Tibial nerve (tissue), 4 donors: ENCODE measurements at regions not wholly inside any gene's neighbourhood (a gene's known extent, or its start where the extent isn't known, plus 50 kb on each side); places are given as distances from the start of the nearest gene placed in this dataset.

ENCODE experiments used
- DNase-seq, 2 donors: peaks; one replicate each; pipeline ENCODE4 v3.0.0-alpha.2; 2019; ENCODE audit warnings: low spot score in 2 of 2
- H3K27ac ChIP-seq, 4 donors: fragments of 200-600 bp; sonication (generic) in 3 of 4; one replicate each; pipeline ENCODE4 v1.5.1; 2017 to 2019; ENCODE audit warnings: mild to moderate bottlenecking in 1 of 4
- H3K27me3 ChIP-seq, 2 donors: fragments of 200-600 bp; sonication (generic) in 1 of 2; one replicate each; pipeline versions ENCODE4 v1.5.1 to v1.6.0; 2017 to 2019
- H3K36me3 ChIP-seq, 3 donors: fragments of 200-600 bp; sonication (generic); one replicate each; pipeline ENCODE4 v1.5.1; 2018 to 2019
- H3K4me1 ChIP-seq, 4 donors: fragments of 200-600 bp; sonication (generic) in 3 of 4; one replicate each; pipeline ENCODE4 v1.5.1; 2017 to 2019
- H3K4me3 ChIP-seq, 4 donors: fragments of 200-600 bp; sonication (generic) in 3 of 4; one replicate each; pipeline ENCODE4 v1.5.1; 2017 to 2019; ENCODE audit warnings: mild to moderate bottlenecking in 1 of 4, moderate library complexity in 1 of 4
- H3K9me3 ChIP-seq, 4 donors: fragments of 200-600 bp; sonication (generic) in 3 of 4; one replicate each; pipeline ENCODE4 v1.5.1; 2017 to 2019
- CTCF ChIP-seq, 5 experiments: fragments of 200-600 bp in 3 of 5; fragments of 450-650 bp in 2 of 5; sonication (generic) in 3 of 5; IDR thresholded peaks; one replicate each; pipeline ENCODE4 v1.5.1; 2016 to 2019; ENCODE audit warnings: antibody characterized with exemption in 5 of 5, mild to moderate bottlenecking in 3 of 5, moderate library complexity in 2 of 5
- EP300 ChIP-seq, 2 donors: sonication (generic); formaldehyde crosslinking; IDR thresholded peaks; one replicate each; pipeline ENCODE4 v1.6.1; 2017; ENCODE audit warnings: antibody characterized with exemption in 2 of 2, mild to moderate bottlenecking in 1 of 2
- POLR2A ChIP-seq, 2 donors: fragments of 450-650 bp; IDR thresholded peaks; one replicate each; pipeline ENCODE4 v1.6.1; 2017; ENCODE audit warnings: antibody characterized with exemption in 2 of 2, mild to moderate bottlenecking in 2 of 2, moderate library complexity in 2 of 2
- WGBS, 2 donors: methylation state at CpG; one replicate each; pipeline ENCODE4 v1.1.5; 2018; 5-methylcytosine and 5-hydroxymethylcytosine counted together

- no peak for TF ChIP-seq POLR2A (IDR thresholded peaks at IDR 0.05)
- no peak for TF ChIP-seq EP300 (IDR thresholded peaks at IDR 0.05)
- no peak for TF ChIP-seq CTCF (IDR thresholded peaks at IDR 0.05)
- no peaks in the 10 kb centered on the region for H3K36me3 ChIP-seq
- H3K27me3 ChIP-seq = no peaks in the 10 kb centered on the region
- H3K9me3 ChIP-seq = no peaks in the 10 kb centered on the region
- H3K4me3 ChIP-seq = no peak overlapping the region
- H3K27ac ChIP-seq = no peak overlapping the region
- WGBS, 2 donors = 77 to 80% methylated on average over 4 of the region's 4 CpGs
- DNase-seq = no peak
- H3K4me1 ChIP-seq = peaks cover 0 to 13% (median 0%) of the 10 kb centered on the region in 4 donors
Measured at GRCh38 chr10:21076381-21076780, 179.3 kb upstream of the NEBL start.

- Histone ChIP-seq H3K36me3 (no peaks in the 10 kb centered on the region), H3K4me3 (no peak overlapping the region), H3K4me1 (peaks cover 0 to 11% (median 0%) of the 10 kb centered on the region in 4 donors), H3K27me3 (no peaks in the 10 kb centered on the region), H3K9me3 (no peaks in the 10 kb centered on the region), H3K27ac (no peak overlapping the region)
- TF ChIP-seq EP300 (IDR thresholded peaks at IDR 0.05) (no peak), CTCF (IDR thresholded peaks at IDR 0.05) (no peak), POLR2A (IDR thresholded peaks at IDR 0.05) (no peak)
- DNase-seq = no peak
- 86 to 88% methylated on average over 6 of the region's 6 CpGs for WGBS, 2 donors
Measured at GRCh38 chr10:21075880-21076279, 178.8 kb upstream of the NEBL start.

- H3K36me3 ChIP-seq = no peaks in the 10 kb centered on the region
- no peaks in the 10 kb centered on the region for H3K27me3 ChIP-seq
- 60 to 65% methylated on average over 3 of the region's 3 CpGs for WGBS, 2 donors
- TF ChIP-seq POLR2A (IDR thresholded peaks at IDR 0.05) = no peak
- DNase-seq = no peak
- H3K27ac ChIP-seq = no peak overlapping the region
- no peaks in the 10 kb centered on the region for H3K9me3 ChIP-seq
- no peaks in the 10 kb centered on the region for H3K4me1 ChIP-seq
- H3K4me3 ChIP-seq = no peak overlapping the region
Measured at GRCh38 chr10:21071001-21071673, 174.0 kb upstream of the NEBL start.

GRCh38 chr10:21069929-21070700 lies 173.0 kb upstream of the NEBL start:
- no peaks in the 10 kb centered on the region for H3K4me1 ChIP-seq
- DNase-seq = no peak
- H3K36me3 ChIP-seq = no peaks in the 10 kb centered on the region
- H3K27ac ChIP-seq = no peak overlapping the region
- TF ChIP-seq CTCF (IDR thresholded peaks at IDR 0.05) (no peak), POLR2A (IDR thresholded peaks at IDR 0.05) (no peak), EP300 (IDR thresholded peaks at IDR 0.05) (no peak)
- H3K27me3 ChIP-seq = no peaks in the 10 kb centered on the region
- H3K4me3 ChIP-seq = no peak overlapping the region
- H3K9me3 ChIP-seq = no peaks in the 10 kb centered on the region
- 49 to 52% methylated on average over 10 of the region's 10 CpGs for WGBS, 2 donors

GRCh38 chr10:21069278-21069677 lies 172.2 kb upstream of the NEBL start:
- H3K4me3 ChIP-seq = no peak overlapping the region
- no peaks in the 10 kb centered on the region for H3K27me3 ChIP-seq
- TF ChIP-seq EP300 (IDR thresholded peaks at IDR 0.05) = no peak
- TF ChIP-seq CTCF (IDR thresholded peaks at IDR 0.05) = no peak
- no peak for TF ChIP-seq POLR2A (IDR thresholded peaks at IDR 0.05)
- H3K27ac ChIP-seq = no peak overlapping the region
- DNase-seq = no peak
- no peaks in the 10 kb centered on the region for H3K9me3 ChIP-seq
- no peaks in the 10 kb centered on the region for H3K36me3 ChIP-seq
- WGBS, 2 donors = 81 to 87% methylated on average over 5 of the region's 5 CpGs
- H3K4me1 ChIP-seq = no peaks in the 10 kb centered on the region
